GM21447 (cell line): ENCODE measurements at regions not wholly inside any gene's neighbourhood (a gene's known extent, or its start where the extent isn't known, plus 50 kb on each side); places are given as distances from the start of the nearest gene placed in this dataset.
A peak's percentile ranks its signal among the peaks of the same experiment; 100 is the strongest.

Experiments
- ATAC-seq: cut with Tn5 transposase; IDR thresholded peaks from one replicate; pipeline ENCODE4 v1.9.1; 2021; ENCODE audit not compliant: unreplicated experiment

DNA sequence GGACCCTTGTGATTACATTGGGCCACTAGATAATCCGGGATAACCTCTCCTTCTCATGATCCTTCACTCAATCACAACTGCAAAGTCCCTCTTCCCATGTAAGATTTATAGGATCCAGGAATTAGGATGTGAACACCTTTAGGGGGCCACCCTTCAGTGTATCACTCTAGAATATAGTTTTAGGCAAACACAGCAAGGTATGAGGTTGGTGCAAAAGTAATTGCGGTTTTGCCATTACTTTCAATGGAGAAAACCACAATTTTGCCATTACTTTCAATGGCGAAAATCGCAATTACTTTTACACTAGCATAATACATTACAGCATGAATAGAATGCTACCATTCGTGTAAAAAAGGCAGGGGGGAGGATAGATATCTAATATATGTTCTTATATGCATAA lies 104.0 kb downstream of the BAMBI start:
- ATAC-seq = no peak

DNA sequence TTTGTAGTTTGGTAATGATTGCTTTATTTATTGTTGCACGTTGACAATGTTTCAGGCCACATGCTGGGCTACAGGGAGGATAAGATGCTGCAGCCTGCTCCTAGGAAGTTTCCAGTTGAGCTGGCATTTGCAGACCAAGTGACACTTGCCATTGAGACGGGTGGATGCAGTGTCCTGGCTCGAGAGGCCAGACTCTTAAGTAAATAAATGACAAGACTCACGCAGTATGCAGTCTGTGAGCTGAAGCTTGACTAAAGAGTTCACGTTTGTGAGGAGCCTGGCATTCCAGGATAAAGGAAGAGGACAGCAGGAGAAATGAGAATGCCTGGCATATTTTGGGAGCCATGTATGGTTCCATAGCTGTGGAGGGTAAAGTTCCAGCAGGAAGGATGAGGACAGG lies 105.8 kb downstream of the BAMBI start:
- ATAC-seq = no peak

DNA sequence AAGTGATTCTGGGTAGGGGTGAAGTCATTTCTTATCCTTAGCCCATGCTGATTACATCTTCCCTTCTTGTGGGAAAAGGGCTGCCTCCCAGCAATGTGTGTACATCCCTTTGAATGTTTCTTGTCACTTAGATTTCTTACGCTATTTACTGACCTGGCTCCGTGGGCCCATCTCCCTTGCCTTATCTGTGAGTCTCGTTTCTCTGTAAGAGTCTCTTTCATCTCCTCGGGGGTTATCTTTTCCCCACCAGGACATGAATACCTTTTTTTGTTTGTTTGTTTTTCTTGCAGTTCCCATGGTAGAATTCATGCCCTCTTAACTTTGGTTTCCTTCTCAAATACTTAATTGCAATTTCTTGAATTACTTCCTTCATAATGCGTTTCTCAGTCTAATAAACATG lies 107.7 kb downstream of the BAMBI start:
- no peak for ATAC-seq

DNA sequence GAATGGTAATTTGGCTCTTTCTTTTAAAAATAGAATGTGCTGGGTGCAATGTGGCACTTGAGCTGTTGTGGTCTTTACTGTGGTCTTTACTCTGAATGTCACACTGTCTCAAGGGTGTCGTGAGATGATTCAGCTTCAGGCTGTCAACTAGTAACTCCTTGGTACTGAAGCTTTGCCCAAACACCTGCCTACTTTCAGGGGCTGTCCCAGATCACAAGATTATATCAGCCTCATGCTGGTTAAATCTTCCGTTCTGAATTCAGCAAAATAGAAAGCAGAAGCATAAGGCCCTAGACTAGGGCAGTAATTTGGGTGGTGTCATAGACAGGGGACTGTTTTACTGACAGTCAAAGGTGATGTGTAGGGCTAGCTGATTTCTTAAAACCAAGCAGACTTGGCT lies 110.9 kb downstream of the BAMBI start:
- peak; percentile 58 for ATAC-seq

DNA sequence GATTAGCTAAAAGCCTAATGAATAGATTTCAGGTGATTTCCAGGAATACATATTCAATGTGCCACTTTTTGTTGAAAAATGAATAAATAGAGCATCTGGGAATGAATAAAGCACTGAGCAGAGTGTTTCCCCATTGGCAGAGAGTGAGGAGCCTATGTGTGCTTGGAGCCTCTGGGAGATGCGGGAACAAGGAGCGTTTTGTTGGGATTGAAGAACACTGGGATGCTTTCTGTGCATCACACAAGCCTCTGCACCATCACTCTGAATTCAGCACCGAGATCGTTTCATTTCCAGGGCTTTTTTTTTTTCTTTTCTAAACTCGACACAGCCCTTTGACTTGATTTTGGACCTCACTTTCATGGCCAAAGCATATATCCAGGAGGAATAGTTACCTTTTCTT lies 111.4 kb downstream of the BAMBI start:
- ATAC-seq = no peak

DNA sequence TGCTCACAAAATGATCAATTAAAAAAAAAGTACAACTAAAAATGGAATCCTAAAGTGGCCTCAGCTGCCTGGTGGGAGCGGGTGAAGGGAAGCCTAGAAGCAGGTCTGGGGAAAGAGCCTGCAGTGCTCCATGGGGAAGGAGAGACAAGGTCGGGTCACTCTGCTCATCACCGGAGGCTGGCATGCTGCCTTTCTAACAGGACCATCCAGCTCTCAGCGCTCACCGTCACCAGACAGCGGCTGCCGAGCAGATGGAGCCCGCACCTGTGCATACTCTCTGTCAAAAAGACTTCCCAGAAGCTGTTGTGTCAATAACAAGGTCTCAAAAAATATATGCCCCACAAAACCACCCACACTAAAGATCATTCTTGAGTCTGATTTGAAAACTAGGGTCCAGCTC lies 112.8 kb downstream of the BAMBI start:
- ATAC-seq = no peak

DNA sequence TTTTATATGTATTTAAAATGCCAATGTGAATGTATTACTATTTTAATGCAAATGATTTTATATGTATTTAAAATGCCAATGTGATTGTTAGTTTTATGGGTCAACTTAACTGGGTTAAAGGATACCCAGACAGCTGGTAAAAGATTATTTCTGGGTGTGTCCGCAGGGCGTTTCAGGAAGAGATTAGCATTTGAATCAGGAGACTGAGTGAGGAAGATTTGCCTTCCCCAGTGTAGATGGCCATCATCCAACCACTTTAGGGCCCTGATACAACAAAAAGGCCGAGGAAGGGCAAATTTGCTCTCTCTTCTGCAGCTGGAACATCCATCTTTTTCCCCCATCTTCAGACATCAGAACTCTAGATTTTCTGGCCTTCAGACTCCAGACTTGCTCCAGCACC lies 116.2 kb downstream of the BAMBI start:
- ATAC-seq = no peak

DNA sequence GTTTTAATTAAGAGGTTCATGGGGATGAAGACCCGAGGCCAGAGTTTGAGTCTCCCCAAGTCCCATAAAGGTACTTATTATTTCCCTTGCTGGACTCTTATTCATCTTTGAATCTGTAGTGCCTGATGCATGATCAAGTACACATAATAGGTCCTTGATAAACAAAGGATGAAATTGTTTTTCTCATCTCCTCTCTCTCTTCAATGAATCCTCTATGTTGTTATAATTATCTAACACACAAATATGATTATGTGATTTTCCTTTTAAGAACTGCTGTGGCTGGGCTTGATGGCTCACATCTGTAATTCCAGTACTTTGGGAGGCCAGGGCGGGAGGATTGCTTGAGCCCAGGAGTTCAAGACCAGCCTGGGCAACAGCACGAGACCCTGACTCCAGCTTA lies 117.7 kb downstream of the BAMBI start:
- ATAC-seq = no peak

DNA sequence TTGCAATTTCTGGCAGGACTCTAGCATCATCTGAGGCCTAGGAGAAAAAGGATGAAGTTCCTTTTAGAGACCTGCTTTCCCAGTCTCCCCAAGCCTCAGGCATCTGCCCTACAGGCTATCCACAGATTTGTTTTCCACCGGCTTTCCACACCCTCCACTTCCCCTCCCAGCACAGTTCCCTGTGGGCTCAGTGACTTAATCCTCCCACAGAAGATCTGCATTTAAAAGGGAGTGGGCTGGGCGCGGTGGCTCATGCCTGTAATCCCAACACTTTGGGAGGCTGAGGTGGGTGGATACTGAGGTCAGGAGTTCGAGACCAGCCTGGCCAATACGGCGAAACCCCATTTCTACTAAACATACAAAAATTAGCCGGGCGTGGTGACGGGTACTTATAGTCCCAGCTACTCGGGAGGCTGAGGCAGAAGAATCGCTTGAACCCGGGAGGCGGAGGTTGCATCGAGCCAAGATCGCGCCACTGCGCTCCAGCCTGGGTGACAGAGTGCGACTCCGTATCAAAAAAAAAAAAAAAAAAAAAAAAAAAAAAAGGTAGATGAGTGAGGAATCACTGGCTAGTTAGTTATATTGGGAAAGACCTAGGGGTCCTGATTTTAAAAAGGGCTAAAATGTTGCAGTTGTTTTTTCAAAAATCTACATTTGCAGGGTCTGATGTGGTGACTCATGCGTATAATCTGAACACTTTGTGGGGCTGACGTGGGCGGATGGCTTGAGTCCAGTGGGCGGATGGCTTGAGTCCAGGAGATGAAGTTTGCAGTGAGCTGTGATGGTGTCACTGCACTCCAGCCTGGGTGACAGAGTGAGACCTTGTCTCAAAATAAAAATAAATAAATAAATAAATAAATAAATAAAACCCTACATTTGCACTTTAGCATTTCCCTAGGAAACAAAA lies 119.5 kb downstream of the BAMBI start:
- no peak for ATAC-seq

DNA sequence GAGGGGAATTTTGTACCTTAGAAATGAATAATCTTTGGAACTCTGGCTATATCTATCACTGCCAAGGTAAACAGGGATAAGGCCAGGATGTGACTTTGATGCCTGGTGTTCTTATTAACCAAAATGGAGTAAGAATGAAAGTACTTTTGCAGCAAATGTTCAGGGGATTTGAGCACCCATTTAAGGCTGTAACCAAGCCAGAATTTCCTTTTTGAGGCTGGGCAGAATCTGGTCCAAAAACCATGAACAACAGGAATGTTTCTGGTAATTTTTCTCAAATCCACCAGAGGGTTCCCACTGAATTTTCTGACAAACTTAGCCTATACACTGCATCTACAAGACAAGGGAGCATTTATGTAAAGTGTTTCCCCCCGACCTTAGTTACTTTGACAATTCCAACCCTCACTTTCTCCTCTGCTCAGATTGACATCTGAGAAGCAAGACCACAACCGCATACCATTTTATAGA lies 120.6 kb downstream of the BAMBI start:
- no peak for ATAC-seq

DNA sequence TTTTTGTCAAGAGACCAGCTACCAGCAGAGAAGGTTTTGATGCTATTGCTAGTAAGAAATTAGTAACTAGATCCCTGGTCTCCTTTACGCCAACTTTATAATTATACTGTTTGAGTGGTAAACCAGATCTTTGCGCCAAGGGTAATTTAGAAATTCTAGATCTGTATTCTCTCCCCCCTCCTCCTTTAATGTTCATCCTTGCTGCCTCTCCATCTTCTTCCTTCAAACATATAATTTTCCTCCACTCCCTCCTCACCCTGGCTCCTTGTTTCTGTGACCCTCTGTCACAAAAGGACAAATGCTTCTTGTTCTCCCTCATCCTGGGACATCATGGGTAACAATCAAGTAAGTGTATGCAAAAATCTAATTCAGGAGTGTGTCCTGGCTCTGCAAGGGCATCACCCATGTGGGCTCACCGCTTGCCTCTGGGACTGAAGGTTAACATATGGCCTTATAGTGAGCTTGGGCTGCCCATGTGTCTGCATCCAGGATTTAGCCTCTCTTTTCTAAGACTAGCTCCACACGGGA lies 121.2 kb downstream of the BAMBI start:
- ATAC-seq = no peak

DNA sequence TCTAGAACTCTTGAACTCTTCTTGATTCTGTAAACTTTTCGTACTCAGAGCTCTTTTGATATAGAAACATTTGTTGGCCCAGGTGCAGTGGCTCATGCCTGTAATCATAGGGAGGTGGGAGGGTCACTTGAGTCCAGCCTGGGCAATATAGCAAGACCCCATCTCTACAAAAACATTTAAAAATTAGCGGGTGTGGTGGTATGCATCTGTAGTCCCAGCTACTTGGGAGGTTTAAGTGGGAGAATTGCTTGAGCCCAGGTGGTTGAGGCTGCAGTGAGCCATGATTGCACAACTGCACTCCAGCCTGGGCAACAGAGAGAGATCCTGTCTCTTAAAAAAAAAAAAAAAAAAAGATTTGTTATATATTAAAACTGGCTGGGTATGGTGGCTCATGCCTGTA lies 121.6 kb downstream of the BAMBI start:
- no peak for ATAC-seq

DNA sequence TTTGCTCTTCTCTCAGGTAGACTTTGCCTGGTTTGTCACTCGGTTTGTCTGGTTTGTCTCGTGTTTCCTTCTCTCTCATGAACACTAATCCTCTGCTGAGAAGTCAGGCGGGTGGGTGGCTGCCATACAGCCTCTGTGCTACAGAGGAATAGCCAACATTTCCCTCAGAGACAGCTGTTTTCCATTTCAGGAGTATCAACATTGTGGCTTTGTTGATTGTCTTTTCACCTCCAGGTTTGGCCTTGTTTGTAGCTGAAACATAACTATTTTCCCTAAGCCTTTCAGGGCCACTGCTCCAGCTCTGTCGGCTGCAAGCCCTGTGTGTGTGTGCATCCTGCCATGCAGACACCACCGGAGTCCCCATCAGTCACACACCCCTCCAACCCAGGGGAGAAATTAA lies 122.8 kb downstream of the BAMBI start:
- ATAC-seq = no peak

DNA sequence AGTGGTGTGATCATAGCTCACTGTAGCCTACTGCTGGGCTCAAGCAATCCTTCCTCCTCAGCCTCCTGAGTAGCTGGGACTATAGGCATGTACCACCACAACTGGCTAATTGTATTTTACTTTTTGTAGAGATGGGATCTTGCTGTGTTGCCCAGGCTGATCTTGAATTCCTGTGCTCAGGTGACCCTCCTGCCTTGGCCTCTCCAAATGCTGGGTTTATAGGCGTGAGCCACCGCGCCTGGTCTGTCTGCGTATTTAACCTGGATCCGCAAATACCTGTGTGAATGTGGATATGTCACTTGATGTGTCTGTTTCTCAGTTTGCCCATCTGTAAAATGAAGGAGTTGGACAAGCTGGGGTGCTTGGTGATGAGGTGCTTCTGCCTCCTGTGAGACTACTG lies 123.9 kb downstream of the BAMBI start:
- no peak for ATAC-seq

DNA sequence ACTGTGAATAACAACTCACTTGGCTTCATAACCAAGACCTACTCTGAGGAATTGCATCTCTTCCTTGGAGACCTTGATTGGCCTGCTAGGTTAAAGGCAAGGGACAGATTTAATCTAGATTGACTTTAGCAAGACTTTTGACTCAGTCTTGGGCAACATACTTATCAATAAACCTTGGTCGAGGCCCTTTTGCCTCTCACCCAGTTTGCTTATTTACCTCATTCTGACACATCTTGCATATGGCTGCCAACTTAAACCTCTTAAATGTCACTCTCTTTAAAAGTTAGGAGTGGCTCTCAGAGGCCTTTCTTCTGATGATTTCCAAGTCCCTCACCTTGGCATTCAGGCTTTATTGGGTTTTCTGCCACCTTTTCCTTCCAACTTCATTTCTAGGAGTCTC lies 124.5 kb downstream of the BAMBI start:
- no peak for ATAC-seq

DNA sequence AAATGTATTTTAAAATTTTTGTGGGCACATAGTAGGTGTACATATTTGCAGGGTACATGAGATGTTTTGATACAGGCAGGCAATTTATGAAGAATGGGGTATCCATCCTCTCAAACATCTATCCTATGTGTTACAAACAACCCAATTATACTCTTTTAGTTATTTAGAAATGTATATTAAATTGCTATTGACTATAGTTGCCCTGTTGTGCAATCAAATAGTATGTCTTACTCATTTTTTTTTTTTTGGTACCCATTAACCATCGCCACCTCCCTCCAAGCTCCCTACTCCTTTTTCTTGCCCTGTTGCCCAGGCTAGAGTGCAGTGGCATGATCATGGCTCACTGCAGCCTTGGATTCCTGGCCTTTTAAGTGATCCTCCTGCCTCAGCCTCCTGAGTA lies 128.1 kb downstream of the BAMBI start:
- no peak for ATAC-seq

DNA sequence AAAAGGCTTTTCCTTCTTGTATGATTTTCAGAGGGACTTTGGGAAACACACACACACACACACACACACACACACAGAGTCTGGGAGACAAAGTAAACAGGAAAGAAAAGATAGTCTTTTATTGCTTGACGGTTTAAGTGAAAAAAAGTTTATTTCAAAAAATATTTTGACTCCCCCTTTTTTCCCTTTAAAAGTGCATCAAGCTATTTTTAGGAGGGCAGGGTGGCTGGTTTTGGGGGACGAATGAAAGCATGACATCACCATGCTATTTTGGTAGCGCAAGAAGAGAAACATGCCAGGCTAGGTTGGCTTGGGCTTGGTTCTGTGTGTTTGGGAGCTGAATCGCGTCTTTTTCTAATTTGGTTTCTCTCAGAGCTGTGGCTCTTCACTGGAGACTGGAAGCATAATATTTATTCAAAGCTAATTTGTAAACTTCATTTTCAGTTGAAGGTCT lies 129.2 kb downstream of the BAMBI start:
- no peak for ATAC-seq

DNA sequence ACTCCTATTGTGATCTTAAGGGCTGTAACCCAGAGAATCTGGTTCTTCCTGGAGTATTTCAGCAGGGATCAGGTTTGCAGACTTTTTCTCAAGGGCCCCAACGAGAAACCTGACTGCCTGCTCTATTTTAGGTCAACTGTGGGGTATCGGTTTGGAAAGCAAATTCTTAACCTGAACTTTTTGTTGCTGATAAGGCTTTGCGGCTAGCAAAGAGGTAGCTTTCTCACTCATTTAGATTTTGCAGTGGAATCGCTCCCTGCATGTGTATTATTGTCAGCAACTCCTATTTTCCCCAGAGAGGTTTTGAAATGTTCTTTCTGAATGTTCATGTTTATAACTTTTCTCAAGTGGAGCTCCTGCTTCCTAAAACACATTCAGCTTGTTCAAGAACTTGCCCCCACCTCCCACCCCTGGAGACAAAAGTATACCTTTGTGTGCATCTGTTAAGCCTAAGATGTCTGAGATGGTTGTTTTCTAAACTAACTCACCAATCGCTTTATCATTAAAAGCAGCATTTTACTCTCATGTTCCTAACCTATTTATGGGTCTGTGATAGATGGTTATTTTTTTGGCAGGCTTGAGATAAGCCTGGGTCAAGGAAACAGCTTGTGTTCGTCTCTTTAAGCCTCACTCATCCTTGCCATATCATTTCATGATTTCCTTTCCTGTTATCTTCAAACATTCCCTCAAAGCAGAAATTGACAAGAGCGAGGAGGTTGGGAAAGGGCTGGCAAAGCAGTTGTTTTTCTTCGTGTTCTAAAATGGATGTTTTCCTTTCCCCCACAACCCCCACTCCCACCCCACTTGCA lies 129.8 kb downstream of the BAMBI start:
- ATAC-seq = no peak

DNA sequence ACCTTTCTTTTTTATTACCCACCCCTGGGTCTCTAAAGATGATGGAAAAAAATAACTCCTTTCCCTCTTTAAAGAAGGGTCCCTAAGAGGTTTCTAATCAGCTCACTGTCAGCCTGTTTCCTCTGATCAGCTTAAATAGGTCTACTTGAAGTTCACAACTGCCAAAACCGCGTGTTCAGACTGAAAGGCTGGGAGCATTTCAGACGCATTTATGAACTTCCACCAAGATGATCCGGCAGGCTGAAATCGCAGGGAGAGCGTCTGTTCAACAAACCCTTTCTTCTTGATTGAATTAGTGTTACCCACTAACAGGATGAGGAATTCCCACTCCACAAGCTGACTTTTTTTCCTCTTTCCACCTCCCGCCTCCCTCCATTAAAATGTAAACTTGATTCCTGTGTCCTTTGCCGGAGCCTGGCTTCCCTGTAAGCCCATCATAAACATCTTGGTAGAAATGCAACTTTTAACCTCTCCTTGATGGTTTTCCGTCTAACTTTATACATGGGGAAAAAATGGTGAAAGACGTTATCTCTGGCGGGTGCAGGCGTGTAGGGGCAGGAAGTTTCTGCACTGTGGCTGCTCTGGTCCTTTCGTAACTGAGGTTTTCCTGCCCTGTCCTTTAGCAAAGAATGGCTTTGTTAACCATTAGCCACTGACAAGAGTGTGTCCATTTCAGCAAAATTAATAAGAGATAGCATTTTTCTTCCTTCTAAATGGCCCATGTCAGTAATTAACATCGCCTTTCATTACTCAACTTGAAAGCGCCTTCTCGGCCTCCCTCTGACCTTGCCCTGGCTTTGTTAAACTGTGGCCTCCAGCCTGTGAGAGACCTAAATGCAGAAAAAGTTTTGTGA lies 130.7 kb downstream of the BAMBI start:
- no peak for ATAC-seq

DNA sequence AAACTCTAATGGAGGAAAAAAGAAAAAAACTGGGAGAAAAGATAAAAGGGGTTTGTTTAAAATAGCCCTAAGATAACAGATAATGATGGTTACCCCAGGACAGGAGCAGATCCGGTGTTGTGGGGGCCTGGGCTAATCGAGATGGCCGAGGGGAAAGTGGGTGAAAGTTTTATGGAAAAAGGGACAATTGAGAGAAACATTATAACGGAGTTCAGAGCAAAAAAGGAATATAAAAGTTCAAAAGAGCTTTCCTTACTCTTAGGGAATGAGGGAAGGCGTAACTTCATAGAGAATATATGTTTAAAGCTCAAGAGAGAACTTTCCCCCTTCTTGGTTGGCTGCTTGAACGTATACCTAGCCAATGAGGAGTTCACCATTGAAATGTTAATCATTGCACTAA lies 131.4 kb downstream of the BAMBI start:
- ATAC-seq = no peak
